IMR-90 (cell line): ENCODE measurements at regions not wholly inside any gene's neighbourhood (a gene's known extent, or its start where the extent isn't known, plus 50 kb on each side); places are given as distances from the start of the nearest gene placed in this dataset.

Source experiments
- BHLHE40 ChIP-seq: fragments of 150-350 bp; IDR thresholded peaks from 2 replicates; pipeline ENCODE4 v1.6.1; 2016; ENCODE audit warnings: mild to moderate bottlenecking, low read depth, low read length
- CEBPB ChIP-seq: IDR thresholded peaks from 2 replicates; pipeline ENCODE4 v1.6.1; 2012; ENCODE audit warnings: low read depth, low read length, improper control_type of control experiment
- CHD1 ChIP-seq: IDR thresholded peaks from 2 replicates; pipeline ENCODE4 v1.6.1; 2012; ENCODE audit warnings: low read depth, low read length, improper control_type of control experiment
- CTCF ChIP-seq: conservative IDR thresholded peaks from 2 replicates; pipeline ENCODE4 v1.5.1; 2012; ENCODE audit warnings: mild to moderate bottlenecking, low read depth, low read length, improper control_type of control experiment
- POLR2A ChIP-seq: IDR thresholded peaks from 2 replicates; pipeline ENCODE4 v1.6.1; 2012; ENCODE audit warnings: mild to moderate bottlenecking, low read depth, low read length
- RAD21 ChIP-seq: IDR thresholded peaks from 2 replicates; pipeline ENCODE4 v1.6.1; 2012; ENCODE audit warnings: low read length, improper control_type of control experiment
- RCOR1 ChIP-seq: IDR thresholded peaks from 2 replicates; pipeline ENCODE4 v1.6.1; 2012; ENCODE audit warnings: mild to moderate bottlenecking, low read length, improper control_type of control experiment; ENCODE audit not compliant: insufficient replicate concordance
- SMC3 ChIP-seq: fragments of 150-350 bp; IDR thresholded peaks from 2 replicates; pipeline ENCODE4 v1.6.1; 2016; ENCODE audit warnings: low read depth, mild to moderate bottlenecking, antibody characterized with exemption, low read length, moderate library complexity
- TF ChIP-seq, protein P1 (sequence below): fragments of 150-350 bp; IDR thresholded peaks from 2 replicates; pipeline ENCODE4 v1.6.1; 2017; ENCODE audit warnings: mild to moderate bottlenecking, antibody characterized with exemption, low read length, low read depth

DNA sequence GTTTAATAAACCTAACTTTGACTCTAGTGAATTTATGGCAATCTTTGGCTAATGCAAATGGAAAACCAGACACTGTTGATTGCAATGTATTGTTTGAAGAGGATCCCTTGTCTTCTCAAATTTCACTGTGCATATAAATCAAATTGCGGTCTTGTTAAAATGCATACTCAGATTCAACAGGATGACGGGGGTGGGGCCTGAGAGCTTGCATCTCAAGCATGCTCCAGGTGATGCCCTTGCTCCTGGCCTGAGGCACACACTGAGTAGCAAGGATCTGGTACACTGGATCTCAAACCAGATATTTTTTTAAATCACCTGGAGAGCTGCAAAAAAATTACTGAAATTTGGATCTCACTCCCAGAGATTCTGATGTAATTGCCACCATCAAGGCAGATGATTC lies 463.7 kb downstream of the DNAH5 start:
- TF ChIP-seq CTCF = no peak
- no peak for TF ChIP-seq POLR2A
- TF ChIP-seq, protein P1, sequence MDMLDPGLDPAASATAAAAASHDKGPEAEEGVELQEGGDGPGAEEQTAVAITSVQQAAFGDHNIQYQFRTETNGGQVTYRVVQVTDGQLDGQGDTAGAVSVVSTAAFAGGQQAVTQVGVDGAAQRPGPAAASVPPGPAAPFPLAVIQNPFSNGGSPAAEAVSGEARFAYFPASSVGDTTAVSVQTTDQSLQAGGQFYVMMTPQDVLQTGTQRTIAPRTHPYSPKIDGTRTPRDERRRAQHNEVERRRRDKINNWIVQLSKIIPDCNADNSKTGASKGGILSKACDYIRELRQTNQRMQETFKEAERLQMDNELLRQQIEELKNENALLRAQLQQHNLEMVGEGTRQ = no peak
- no peak for TF ChIP-seq CEBPB
- TF ChIP-seq RCOR1 = no peak
- TF ChIP-seq CHD1 = no peak
- TF ChIP-seq BHLHE40 = no peak
- TF ChIP-seq SMC3 = no peak
- no peak for TF ChIP-seq RAD21
